ENCODE measurements at regions not wholly inside any gene's neighbourhood (a gene's known extent, or its start where the extent isn't known, plus 50 kb on each side); places are given as distances from the start of the nearest gene placed in this dataset.

- TF ChIP-seq CTCF (IDR thresholded peaks at IDR 0.05; ENCODE audit: extremely low read depth in 1 of 2, insufficient read depth in 1 of 2, low read depth in 1 of 2, low read length in 2 of 2) (no peak), POLR2AphosphoS5 (IDR thresholded peaks at IDR 0.05; ENCODE audit: insufficient read depth, low read depth, low read length) (no peak), POLR2A (IDR thresholded peaks at IDR 0.05; ENCODE audit: low read depth, low read length) (no peak), EZH2 (IDR thresholded peaks at IDR 0.05; ENCODE audit: borderline replicate concordance, low read depth, low read length, severe bottlenecking) (no peak), MAX (IDR thresholded peaks at IDR 0.05; ENCODE audit: insufficient read depth, insufficient read length) (no peak)
Measured at GRCh38 chr9:31744589-31744988, 639.9 kb upstream of the ACO1 start.
